Mesenchymal stem cell (in vitro differentiated cells and primary cell): ENCODE measurements at regions not wholly inside any gene's neighbourhood (a gene's known extent, or its start where the extent isn't known, plus 50 kb on each side); places are given as distances from the start of the nearest gene placed in this dataset.
A peak's percentile ranks its signal among the peaks of the same experiment; 100 is the strongest.

Experiments
- DNase-seq: peaks from one replicate; pipeline ENCODE4 v3.0.0-alpha.2; 2013
- H2AFZ ChIP-seq: one replicate; pipeline ENCODE4 v1.6.1; 2013; ENCODE audit warnings: low read depth, mild to moderate bottlenecking, control low read depth, inconsistent platforms, low read length, moderate library complexity
- H2AK5ac ChIP-seq: 2 replicates; pipeline ENCODE4 v1.6.1; 2013; ENCODE audit warnings: low read length, moderate library complexity, mild to moderate bottlenecking, inconsistent platforms; ENCODE audit not compliant: severe bottlenecking
- H2BK120ac ChIP-seq: one replicate; pipeline ENCODE4 v1.6.1; 2013; ENCODE audit warnings: low read depth, mild to moderate bottlenecking, inconsistent platforms, low read length, moderate library complexity
- H2BK12ac ChIP-seq, 2 experiments: one replicate each; pipeline ENCODE4 v1.6.1; 2013; ENCODE audit warnings: inconsistent platforms in 2 of 2, low read length in 2 of 2, mild to moderate bottlenecking in 2 of 2, moderate library complexity in 2 of 2, control low read depth in 1 of 2
- H2BK15ac ChIP-seq: one replicate; pipeline ENCODE4 v1.6.1; 2013; ENCODE audit warnings: mild to moderate bottlenecking, low read depth, inconsistent platforms; ENCODE audit not compliant: poor library complexity, severe bottlenecking
- H2BK5ac ChIP-seq: 2 replicates; pipeline ENCODE4 v1.6.1; 2013; ENCODE audit warnings: low read depth, mild to moderate bottlenecking, low read length, control low read depth, inconsistent platforms; ENCODE audit not compliant: poor library complexity, severe bottlenecking
- H3K14ac ChIP-seq, 2 experiments: one replicate each; pipeline ENCODE4 v1.6.1; 2013; ENCODE audit warnings: inconsistent platforms in 2 of 2, low read length in 2 of 2, control low read depth in 1 of 2, mild to moderate bottlenecking in 1 of 2, moderate library complexity in 1 of 2
- H3K18ac ChIP-seq, 2 experiments: one replicate each; pipeline ENCODE4 v1.6.1; 2013; ENCODE audit warnings: inconsistent platforms in 2 of 2, low read length in 2 of 2, control low read depth in 1 of 2, low read depth in 1 of 2, mild to moderate bottlenecking in 1 of 2
- H3K23ac ChIP-seq, 2 experiments: one replicate each; pipeline ENCODE4 v1.6.1; 2013; ENCODE audit warnings: inconsistent platforms in 2 of 2, low read length in 2 of 2, mild to moderate bottlenecking in 2 of 2, moderate library complexity in 2 of 2, control low read depth in 1 of 2
- H3K27ac ChIP-seq: 2 replicates; pipeline ENCODE4 v1.5.1; 2013; ENCODE audit warnings: mild to moderate bottlenecking, moderate library complexity, low read length, control low read depth, inconsistent platforms; ENCODE audit not compliant: poor library complexity, severe bottlenecking
- H3K27me3 ChIP-seq, 2 experiments: 2 replicates each; pipeline versions ENCODE4 v1.6.1 to v1.7.0; 2013; ENCODE audit warnings: low read length in 2 of 2, mild to moderate bottlenecking in 2 of 2, moderate library complexity in 2 of 2, control low read depth in 1 of 2, inconsistent platforms in 1 of 2; ENCODE audit not compliant: control insufficient read depth in 1 of 2, insufficient read depth in 1 of 2
- H3K36me3 ChIP-seq, 2 experiments: 2 replicates each; pipeline versions ENCODE4 v1.6.1 to v1.7.0; 2013; ENCODE audit warnings: low read length in 2 of 2, control low read depth in 1 of 2, inconsistent platforms in 1 of 2, low read depth in 1 of 2, mild to moderate bottlenecking in 1 of 2; ENCODE audit not compliant: insufficient read depth in 2 of 2, control insufficient read depth in 1 of 2
- H3K4ac ChIP-seq, 2 experiments: one replicate each; pipeline ENCODE4 v1.6.1; 2013; ENCODE audit warnings: inconsistent platforms in 2 of 2, low read length in 2 of 2, mild to moderate bottlenecking in 2 of 2, moderate library complexity in 2 of 2, control low read depth in 1 of 2, low read depth in 1 of 2
- H3K4me1 ChIP-seq: 2 replicates; pipeline ENCODE4 v1.6.1; 2013; ENCODE audit warnings: low read depth, low read length, control low read depth; ENCODE audit not compliant: control insufficient read depth, insufficient read depth
- H3K4me2 ChIP-seq: 2 replicates; pipeline ENCODE4 v1.6.1; 2013; ENCODE audit warnings: low read length, mild to moderate bottlenecking, inconsistent platforms; ENCODE audit not compliant: poor library complexity, severe bottlenecking
- H3K4me3 ChIP-seq, 2 experiments: 2 replicates each; pipeline versions ENCODE4 v1.5.1 to v1.7.0; 2013; ENCODE audit warnings: low read length in 2 of 2, mild to moderate bottlenecking in 2 of 2, control low read depth in 1 of 2, low read depth in 1 of 2; ENCODE audit not compliant: insufficient read depth in 1 of 2
- H3K79me1 ChIP-seq: replicated peaks from 2 replicates; pipeline ENCODE4 v1.6.1; 2013; ENCODE audit warnings: mild to moderate bottlenecking, control low read depth, low read length, inconsistent platforms; ENCODE audit not compliant: poor library complexity, severe bottlenecking
- H3K9ac ChIP-seq: 2 replicates; pipeline ENCODE4 v1.7.0; 2013; ENCODE audit warnings: mild to moderate bottlenecking, low read length, moderate library complexity
- H3K9me3 ChIP-seq: 2 replicates; pipeline ENCODE4 v1.7.0; 2013; ENCODE audit warnings: mild to moderate bottlenecking, low read length; ENCODE audit not compliant: control insufficient read depth
- H4K8ac ChIP-seq: one replicate; pipeline ENCODE4 v1.6.1; 2013; ENCODE audit warnings: inconsistent platforms, mild to moderate bottlenecking, low read length, moderate library complexity
- H4K91ac ChIP-seq: one replicate; pipeline ENCODE4 v1.6.1; 2013; ENCODE audit warnings: mild to moderate bottlenecking, low read length, inconsistent platforms
- WGBS: methylation state at CpG from one replicate; pipeline ENCODE4 v1.1.7; 2013; ENCODE audit warnings: mixed read lengths; 5-methylcytosine and 5-hydroxymethylcytosine counted together

GRCh38 chr9:757246-757881, 84.1 kb upstream of the DMRT1 start:
- no peak overlapping the region for H3K4me2 ChIP-seq
- no peaks in the 10 kb centered on the region for H3K79me1 ChIP-seq
- H3K14ac ChIP-seq = no peak overlapping the region
- no peak overlapping the region for H2BK15ac ChIP-seq
- H4K91ac ChIP-seq = no peak overlapping the region
- H3K4ac ChIP-seq = no peak overlapping the region
- no peak overlapping the region for H2BK120ac ChIP-seq
- H2BK12ac ChIP-seq = peak overlapping the region in 1 of 2 experiments; percentile 19
- no peak overlapping the region for H2BK5ac ChIP-seq
- no peak overlapping the region for H3K23ac ChIP-seq
- H2AFZ ChIP-seq = no peak overlapping the region
- H4K8ac ChIP-seq = no peak overlapping the region
- H3K9me3 ChIP-seq = no peaks in the 10 kb centered on the region
- H2AK5ac ChIP-seq = no peak overlapping the region
- no peak overlapping the region for H3K4me3 ChIP-seq
- 83% methylated on average over 11 of the region's 13 CpGs for WGBS
- no peak overlapping the region for H3K9ac ChIP-seq
- DNase-seq = peak; percentile 61
- no peak overlapping the region for H3K18ac ChIP-seq
- peaks cover 22% of the 10 kb centered on the region for H3K4me1 ChIP-seq
- H3K27me3 ChIP-seq = no peaks in the 10 kb centered on the region
- no peaks in the 10 kb centered on the region for H3K36me3 ChIP-seq
- H3K27ac ChIP-seq = no peak overlapping the region

GRCh38 chr9:758146-758545, 83.4 kb upstream of the DMRT1 start:
- 95% methylated on average over 4 of the region's 5 CpGs for WGBS
- Histone ChIP-seq H2AK5ac (no peak overlapping the region), H3K4me2 (no peak overlapping the region), H3K4me3 (no peak overlapping the region), H3K36me3 (no peaks in the 10 kb centered on the region), H2BK15ac (no peak overlapping the region), H3K14ac (no peak overlapping the region), H3K4ac (no peak overlapping the region), H3K27ac (no peak overlapping the region), H2BK12ac (no peak overlapping the region), H4K91ac (no peak overlapping the region), H3K27me3 (no peaks in the 10 kb centered on the region), H3K9me3 (no peaks in the 10 kb centered on the region), H3K23ac (no peak overlapping the region), H2BK5ac (no peak overlapping the region), H2AFZ (no peak overlapping the region), H2BK120ac (no peak overlapping the region), H3K79me1 (no peaks in the 10 kb centered on the region), H4K8ac (peak overlapping the region; percentile 12), H3K18ac (no peak overlapping the region), H3K4me1 (peaks cover 19% of the 10 kb centered on the region), H3K9ac (no peak overlapping the region)
- no peak for DNase-seq

GRCh38 chr9:759541-759940, 82.0 kb upstream of the DMRT1 start:
- H3K9ac ChIP-seq = no peak overlapping the region
- H2BK15ac ChIP-seq = no peak overlapping the region
- no peaks in the 10 kb centered on the region for H3K79me1 ChIP-seq
- no peak overlapping the region for H3K23ac ChIP-seq
- no peak overlapping the region for H2BK120ac ChIP-seq
- H4K8ac ChIP-seq = no peak overlapping the region
- 90% methylated on average over 8 of the region's 8 CpGs for WGBS
- H3K4me1 ChIP-seq = peaks cover 21% of the 10 kb centered on the region
- no peak overlapping the region for H3K4me2 ChIP-seq
- H3K4ac ChIP-seq = no peak overlapping the region
- H3K9me3 ChIP-seq = no peaks in the 10 kb centered on the region
- no peak overlapping the region for H3K18ac ChIP-seq
- no peak overlapping the region for H2AFZ ChIP-seq
- DNase-seq = no peak
- H3K14ac ChIP-seq = no peak overlapping the region
- no peaks in the 10 kb centered on the region for H3K36me3 ChIP-seq
- H3K27me3 ChIP-seq = no peaks in the 10 kb centered on the region
- no peak overlapping the region for H2BK12ac ChIP-seq
- no peak overlapping the region for H2BK5ac ChIP-seq
- H2AK5ac ChIP-seq = no peak overlapping the region
- H3K4me3 ChIP-seq = no peak overlapping the region
- no peak overlapping the region for H3K27ac ChIP-seq
- H4K91ac ChIP-seq = no peak overlapping the region

- H3K4me2 ChIP-seq = no peak overlapping the region
- H3K23ac ChIP-seq = no peak overlapping the region
- H2BK5ac ChIP-seq = no peak overlapping the region
- H2AFZ ChIP-seq = no peak overlapping the region
- no peak overlapping the region for H4K91ac ChIP-seq
- no peaks in the 10 kb centered on the region for H3K36me3 ChIP-seq
- no peak overlapping the region for H3K14ac ChIP-seq
- DNase-seq = no peak
- no peaks in the 10 kb centered on the region for H3K9me3 ChIP-seq
- no peak overlapping the region for H2AK5ac ChIP-seq
- H3K4ac ChIP-seq = no peak overlapping the region
- no peak overlapping the region for H2BK120ac ChIP-seq
- no peak overlapping the region for H3K9ac ChIP-seq
- H3K4me3 ChIP-seq = no peak overlapping the region
- no peak overlapping the region for H2BK12ac ChIP-seq
- H2BK15ac ChIP-seq = no peak overlapping the region
- H3K4me1 ChIP-seq = peaks cover 21% of the 10 kb centered on the region
- H3K79me1 ChIP-seq = no peaks in the 10 kb centered on the region
- H3K27me3 ChIP-seq = no peaks in the 10 kb centered on the region
- H3K18ac ChIP-seq = no peak overlapping the region
- H4K8ac ChIP-seq = no peak overlapping the region
- 91% methylated on average over 10 of the region's 10 CpGs for WGBS
- no peak overlapping the region for H3K27ac ChIP-seq
Measured at GRCh38 chr9:759983-760736, 81.3 kb upstream of the DMRT1 start.
